ENCODE measurements at regions not wholly inside any gene's neighbourhood (a gene's known extent, or its start where the extent isn't known, plus 50 kb on each side); places are given as distances from the start of the nearest gene placed in this dataset.

DNA sequence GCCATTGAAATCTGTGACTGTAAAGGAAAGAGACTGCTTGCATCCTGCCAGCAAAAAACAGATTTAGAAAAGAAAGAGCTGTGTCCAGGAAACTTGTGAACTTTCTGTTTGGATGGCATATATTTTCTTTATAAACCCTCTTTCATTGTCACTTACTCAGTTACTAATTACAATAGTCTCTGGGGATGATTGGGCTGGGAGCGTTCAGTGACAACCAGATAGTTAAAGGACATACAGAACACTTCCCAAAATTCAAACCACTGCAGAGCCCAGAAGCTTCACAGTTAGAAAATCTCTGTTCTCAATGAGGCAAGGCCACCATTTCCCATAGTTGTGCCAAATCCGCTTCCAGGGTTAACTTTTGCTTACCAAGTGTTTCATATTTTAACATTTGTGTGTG is 98.6 kb upstream of the TAB2 start:
- Histone ChIP-seq H3K27ac (ENCODE audit: low read depth, low read length) (no peak overlapping the region), H2BK12ac (ENCODE audit: low read depth, low read length) (no peak overlapping the region), H3K4ac (replicated peaks; ENCODE audit: insufficient read length, low read depth, low read length) (no peak overlapping the region), H3K36me3 (ENCODE audit: control insufficient read depth in 2 of 4, insufficient read depth in 4 of 4, low read length in 3 of 4) (no peaks in the 10 kb centered on the region), H3K18ac (ENCODE audit: extremely low read depth, low read length) (no peak overlapping the region), H4K91ac (replicated peaks; ENCODE audit: insufficient read length, low read length) (no peak overlapping the region), H4K8ac (ENCODE audit: extremely low read depth, insufficient read depth, low read length) (no peak overlapping the region), H4K5ac (ENCODE audit: insufficient read length, low read depth, low read length) (no peak overlapping the region), H2AK5ac (ENCODE audit: low read depth, low read length) (no peak overlapping the region), H4K20me1 (replicated peaks in 1 of 2; ENCODE audit: control insufficient read depth in 1 of 2, insufficient read depth in 2 of 2, low read length in 2 of 2) (no peaks in the 10 kb centered on the region), H3K14ac (ENCODE audit: insufficient read length) (no peak overlapping the region), H3K4me3 (ENCODE audit: extremely low read depth in 1 of 4, insufficient read depth in 2 of 4, low read depth in 3 of 4, low read length in 4 of 4) (no peak overlapping the region), H3K4me1 (replicated peaks in 1 of 4; ENCODE audit: control insufficient read depth in 3 of 4, insufficient read depth in 4 of 4, low read length in 3 of 4) (peaks cover 0 to 5% (median 2%) of the 10 kb centered on the region in 4 experiments; a peak in 3 of 7 replicates), H3K56ac (replicated peaks; ENCODE audit: insufficient read length, low read depth, low read length) (no peak overlapping the region), H3K23me2 (ENCODE audit: low read depth, low read length) (no peaks in the 10 kb centered on the region), H3K4me2 (ENCODE audit: insufficient read depth in 1 of 2, low read depth in 2 of 2, low read length in 2 of 2) (no peak overlapping the region), H2BK15ac (ENCODE audit: low read length) (no peak overlapping the region), H3K9ac (replicated peaks in 1 of 4; ENCODE audit: extremely low read depth in 1 of 4, low read depth in 3 of 4, low read length in 3 of 4) (no peak overlapping the region), H3K79me1 (ENCODE audit: low read depth, low read length) (no peaks in the 10 kb centered on the region), H3K9me3 (ENCODE audit: insufficient read depth in 2 of 2, low read depth in 1 of 2, low read length in 1 of 2) (no peaks in the 10 kb centered on the region), H2BK20ac (ENCODE audit: low read length) (no peak overlapping the region), H3K23ac (ENCODE audit: insufficient read length) (no peak overlapping the region), H2BK5ac (ENCODE audit: low read depth, low read length) (no peak overlapping the region), H2BK120ac (replicated peaks; ENCODE audit: low read depth, low read length) (no peak overlapping the region), H2AFZ (ENCODE audit: low read length) (no peak overlapping the region), H3K79me2 (ENCODE audit: control insufficient read depth in 1 of 2, insufficient read depth in 2 of 2, low read length in 2 of 2) (no peaks in the 10 kb centered on the region), H3K27me3 (replicated peaks in 1 of 4; ENCODE audit: control insufficient read depth in 3 of 4, extremely low read depth in 1 of 4, insufficient read depth in 3 of 4, low read length in 3 of 4) (no peaks in the 10 kb centered on the region)
- ChIA-PET CTCF (ENCODE audit: partially characterized antibody) (interaction anchor here (1.2 kb wide), 2 partner anchors 28 to 135 kb away, joined by 3 to 4 read pairs; no protein-coding TSS in a partner anchor), POLR2A (ENCODE audit: partially characterized antibody) (interaction anchor here (1.4 kb wide), 1 partner anchor 153 kb away, joined by 3 read pairs; no protein-coding TSS in a partner anchor)
- 88% methylated on average over 2 of the region's 2 CpGs; no CpG with 5 or more reads in 1 of the 2 experiments for WGBS, 2 experiments (ENCODE audit: extremely low coverage in 1 of 2, insufficient coverage in 1 of 2, insufficient read length in 1 of 2, insufficient replicate concordance in 2 of 2, low coverage in 1 of 2, low lambda C conversion rate in 2 of 2, missing lambda C conversion rate in 1 of 2)
- DNase-seq (ENCODE audit: low read depth in 1 of 2, low spot score in 2 of 2) (no peak), FAIRE-seq (no peak)
- no peak for TF ChIP-seq BCL11A (IDR thresholded peaks at IDR 0.05; ENCODE audit: low read depth in 2 of 2, low read length in 2 of 2)

Data from H1 (cell line).